HEK293T (cell line): ENCODE measurements at regions not wholly inside any gene's neighbourhood (a gene's known extent, or its start where the extent isn't known, plus 50 kb on each side); places are given as distances from the start of the nearest gene placed in this dataset.

Source experiments
- L3MBTL2 ChIP-seq: fragments of 450-650 bp; conservative IDR thresholded peaks from 2 replicates; pipeline ENCODE4 v1.6.1; 2016; ENCODE audit warnings: mild to moderate bottlenecking
- SUZ12 ChIP-seq: fragments of 450-650 bp; IDR thresholded peaks from 2 replicates; pipeline ENCODE4 v1.6.1; 2016; ENCODE audit warnings: mild to moderate bottlenecking

- TF ChIP-seq SUZ12 (no peak), L3MBTL2 (no peak)
Measured at GRCh38 chr1:75989121-75989520, 56.9 kb upstream of the ASB17 start.
